ENCODE measurements at regions not wholly inside any gene's neighbourhood (a gene's known extent, or its start where the extent isn't known, plus 50 kb on each side); places are given as distances from the start of the nearest gene placed in this dataset.

DNA sequence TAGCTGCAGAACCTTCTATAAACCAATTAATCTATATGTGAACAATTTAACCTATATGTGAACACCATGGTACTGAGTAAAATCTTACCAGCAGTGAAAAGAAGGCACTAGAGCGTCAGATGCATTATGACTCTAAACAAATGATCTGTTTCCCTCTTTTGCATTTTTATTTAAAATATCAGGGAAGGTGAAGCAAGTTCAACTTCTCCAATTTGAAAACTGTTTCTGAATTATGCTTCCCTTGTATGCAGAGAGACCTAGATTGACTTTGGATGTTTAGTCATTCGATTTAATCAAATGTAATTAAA lies 80.9 kb downstream of the DAD1 start:
- TF ChIP-seq, protein P1, sequence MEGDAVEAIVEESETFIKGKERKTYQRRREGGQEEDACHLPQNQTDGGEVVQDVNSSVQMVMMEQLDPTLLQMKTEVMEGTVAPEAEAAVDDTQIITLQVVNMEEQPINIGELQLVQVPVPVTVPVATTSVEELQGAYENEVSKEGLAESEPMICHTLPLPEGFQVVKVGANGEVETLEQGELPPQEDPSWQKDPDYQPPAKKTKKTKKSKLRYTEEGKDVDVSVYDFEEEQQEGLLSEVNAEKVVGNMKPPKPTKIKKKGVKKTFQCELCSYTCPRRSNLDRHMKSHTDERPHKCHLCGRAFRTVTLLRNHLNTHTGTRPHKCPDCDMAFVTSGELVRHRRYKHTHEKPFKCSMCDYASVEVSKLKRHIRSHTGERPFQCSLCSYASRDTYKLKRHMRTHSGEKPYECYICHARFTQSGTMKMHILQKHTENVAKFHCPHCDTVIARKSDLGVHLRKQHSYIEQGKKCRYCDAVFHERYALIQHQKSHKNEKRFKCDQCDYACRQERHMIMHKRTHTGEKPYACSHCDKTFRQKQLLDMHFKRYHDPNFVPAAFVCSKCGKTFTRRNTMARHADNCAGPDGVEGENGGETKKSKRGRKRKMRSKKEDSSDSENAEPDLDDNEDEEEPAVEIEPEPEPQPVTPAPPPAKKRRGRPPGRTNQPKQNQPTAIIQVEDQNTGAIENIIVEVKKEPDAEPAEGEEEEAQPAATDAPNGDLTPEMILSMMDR (conservative IDR thresholded peaks at IDR 0.05), result no peak
- no peak for TF ChIP-seq EZH2 (IDR thresholded peaks at IDR 0.05; ENCODE audit: low read depth)

Measured in PC-9 (cell line).